HG03571 (cell line): ENCODE measurements at regions not wholly inside any gene's neighbourhood (a gene's known extent, or its start where the extent isn't known, plus 50 kb on each side); places are given as distances from the start of the nearest gene placed in this dataset.
"Not testable (repeated sequence)": the region's sequence is repeated elsewhere in the genome, so short reads cannot be mapped to it uniquely, and the experiment has no call there.

Source experiments
- ATAC-seq: cut with Tn5 transposase; IDR thresholded peaks from one replicate; pipeline ENCODE4 v1.9.1; 2021; ENCODE audit not compliant: unreplicated experiment

DNA sequence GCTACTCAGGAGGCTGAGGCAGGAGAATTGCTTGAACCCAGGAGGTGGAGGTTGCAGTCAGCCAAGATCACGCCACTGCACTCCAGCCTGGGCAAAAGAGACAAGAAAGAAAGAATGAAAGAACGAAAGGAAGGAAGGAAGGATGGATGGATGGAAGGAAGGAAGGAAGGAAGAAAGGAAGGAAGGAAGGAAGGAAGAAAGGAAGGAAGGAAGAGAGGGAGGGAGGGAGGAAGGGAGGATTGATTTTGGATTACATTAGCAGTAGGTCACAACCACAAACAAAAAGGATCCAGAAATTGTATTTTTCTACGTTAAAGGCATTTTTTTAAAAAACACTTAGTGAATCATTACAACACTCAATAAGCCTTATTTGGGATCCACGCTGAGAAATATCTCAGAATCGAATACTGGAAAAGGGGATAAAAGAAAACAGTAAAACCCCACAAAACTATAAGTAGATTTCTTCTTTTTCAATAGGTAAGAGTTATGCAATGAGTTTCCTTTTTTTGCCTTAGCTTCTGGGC, 136.9 kb upstream of the FREM1 start:
- no peak for ATAC-seq

DNA sequence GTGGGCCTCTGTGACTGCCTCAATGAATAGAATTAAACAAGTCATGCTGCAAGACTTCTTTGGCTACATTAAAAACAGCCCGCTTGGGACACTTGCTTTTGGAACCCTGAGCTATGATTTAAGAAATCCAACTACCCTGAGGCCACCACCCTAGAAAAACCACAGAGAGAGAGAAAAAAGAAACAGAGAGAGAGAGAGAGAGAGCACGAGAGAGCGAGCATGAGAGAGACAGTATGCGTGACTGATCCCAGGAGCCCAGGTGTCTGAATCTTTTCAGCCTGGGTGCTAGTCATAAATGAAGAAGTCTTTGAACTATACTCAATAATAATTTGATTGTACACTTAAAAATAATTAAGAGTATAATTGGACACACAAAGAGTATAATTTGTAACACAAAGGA, 123.1 kb upstream of the FREM1 start:
- no peak for ATAC-seq

DNA sequence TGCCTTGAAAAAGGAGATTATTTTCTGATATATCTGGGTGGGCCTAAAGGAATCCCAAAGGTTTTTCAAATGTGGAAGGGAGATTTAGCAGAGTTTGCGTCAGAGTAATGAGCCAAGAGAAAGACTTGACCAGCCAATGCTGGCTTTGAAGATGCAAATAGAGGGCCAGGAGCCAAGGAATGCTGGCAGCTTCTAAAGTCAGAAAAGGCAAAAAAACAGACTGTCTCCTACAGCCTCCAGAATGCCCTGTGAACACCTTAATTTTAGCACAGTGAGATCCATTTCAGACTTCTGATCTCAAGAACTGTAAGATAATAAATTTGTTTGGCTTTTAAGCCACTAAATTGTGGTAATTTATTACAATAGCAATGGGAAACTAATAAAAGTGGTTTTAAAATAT, 122.6 kb upstream of the FREM1 start:
- no peak for ATAC-seq

DNA sequence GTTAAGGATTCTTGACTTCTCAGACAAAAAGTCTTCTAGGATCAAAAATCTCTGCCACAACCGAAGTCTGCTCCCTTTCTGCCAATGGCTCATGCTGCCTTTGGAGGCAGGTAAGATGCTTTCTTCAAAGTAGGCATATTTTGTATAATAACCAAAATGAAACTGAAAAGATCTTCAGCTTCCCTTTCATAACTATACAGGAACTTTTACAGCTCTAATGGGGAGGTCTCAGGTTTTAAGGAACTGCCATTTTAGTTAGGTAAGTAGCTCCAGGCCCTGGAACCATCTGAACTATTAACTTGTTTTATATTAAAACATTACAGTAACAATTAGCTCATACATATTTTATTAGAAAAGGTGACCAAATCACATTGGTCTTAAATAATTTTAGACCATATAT, 110.9 kb upstream of the FREM1 start:
- ATAC-seq: no peak

DNA sequence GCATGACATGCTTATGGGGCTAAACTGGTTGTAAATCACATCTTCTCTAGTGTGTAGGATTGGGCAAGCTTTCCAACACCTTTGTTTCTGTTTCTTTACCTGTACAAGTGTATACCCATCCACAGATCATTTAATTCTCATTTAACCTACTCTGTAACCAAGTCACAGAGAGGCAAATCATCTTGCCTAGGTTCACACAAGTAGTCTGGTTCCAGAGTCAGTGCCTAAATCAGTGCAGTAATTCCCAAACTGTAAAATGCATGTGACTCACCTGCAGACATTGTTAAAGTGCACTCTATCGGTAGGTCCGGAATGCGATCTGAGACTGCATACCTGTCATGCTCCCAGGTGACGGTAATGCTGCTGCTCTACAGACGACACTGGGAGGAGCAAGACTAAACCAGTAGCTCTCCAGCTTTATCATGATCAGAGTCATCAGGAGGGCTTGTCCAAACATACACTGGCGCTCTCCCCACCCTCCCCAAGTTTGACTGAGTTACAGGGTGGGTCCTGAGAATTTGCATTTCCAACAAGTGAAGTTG, 107.9 kb upstream of the FREM1 start:
- ATAC-seq: no peak

DNA sequence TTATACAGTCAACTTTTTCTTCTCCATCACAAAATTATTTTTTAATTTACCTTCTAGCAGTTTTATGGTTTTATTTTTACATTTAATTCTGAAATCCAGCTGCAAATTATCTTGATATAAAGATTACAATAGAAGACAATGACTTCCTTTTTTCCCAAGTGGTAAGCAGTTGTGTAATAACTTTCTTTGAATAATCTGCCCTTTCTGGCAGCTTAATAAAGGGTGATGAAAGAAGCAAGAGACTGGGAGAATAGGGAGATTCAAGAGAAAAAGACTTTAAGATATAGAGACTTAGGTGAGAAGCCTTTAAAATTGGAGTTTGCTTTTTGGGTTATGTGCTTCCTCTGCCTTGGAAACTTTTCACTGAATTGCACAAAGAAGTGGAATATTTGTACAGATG, 100.4 kb upstream of the FREM1 start:
- no peak for ATAC-seq

DNA sequence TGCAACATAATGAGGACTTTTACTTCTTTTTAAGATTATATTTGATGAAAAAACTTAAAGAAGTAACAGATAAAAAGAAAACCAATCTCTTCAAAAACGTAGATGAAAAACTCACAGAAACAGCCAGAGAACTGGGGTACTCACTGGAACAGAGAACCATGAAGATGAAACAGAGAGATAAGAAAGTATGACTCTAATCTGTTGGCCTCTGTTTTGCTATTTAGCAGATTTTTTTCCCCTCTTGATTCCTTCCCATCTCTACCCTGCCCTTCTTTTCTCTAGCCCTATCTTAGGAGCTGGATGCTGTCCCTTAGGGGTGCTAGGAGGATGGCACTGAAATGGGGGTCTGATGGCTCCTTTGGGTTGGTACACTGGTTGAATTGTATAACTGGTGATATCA, 97.5 kb upstream of the FREM1 start:
- ATAC-seq: no peak

DNA sequence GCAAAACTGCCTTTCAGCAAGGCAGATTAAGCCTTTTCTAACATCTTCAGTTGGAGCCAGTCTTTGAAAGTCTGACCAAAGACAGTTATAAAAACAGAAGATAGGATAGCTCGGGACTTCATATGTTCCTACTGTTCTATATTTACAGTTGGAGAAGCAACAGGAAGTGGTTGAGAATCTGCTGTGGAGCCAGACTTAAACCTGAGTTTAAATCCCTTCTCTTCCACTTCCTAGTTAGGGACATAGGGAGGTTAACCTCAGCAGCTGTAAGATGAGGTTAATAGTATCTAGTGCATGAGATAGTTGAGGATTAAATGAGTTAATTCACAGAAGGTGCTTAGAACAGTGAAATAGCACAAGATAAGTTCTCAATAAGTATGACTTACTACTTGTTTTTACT, 84.5 kb upstream of the FREM1 start:
- ATAC-seq: no peak

DNA sequence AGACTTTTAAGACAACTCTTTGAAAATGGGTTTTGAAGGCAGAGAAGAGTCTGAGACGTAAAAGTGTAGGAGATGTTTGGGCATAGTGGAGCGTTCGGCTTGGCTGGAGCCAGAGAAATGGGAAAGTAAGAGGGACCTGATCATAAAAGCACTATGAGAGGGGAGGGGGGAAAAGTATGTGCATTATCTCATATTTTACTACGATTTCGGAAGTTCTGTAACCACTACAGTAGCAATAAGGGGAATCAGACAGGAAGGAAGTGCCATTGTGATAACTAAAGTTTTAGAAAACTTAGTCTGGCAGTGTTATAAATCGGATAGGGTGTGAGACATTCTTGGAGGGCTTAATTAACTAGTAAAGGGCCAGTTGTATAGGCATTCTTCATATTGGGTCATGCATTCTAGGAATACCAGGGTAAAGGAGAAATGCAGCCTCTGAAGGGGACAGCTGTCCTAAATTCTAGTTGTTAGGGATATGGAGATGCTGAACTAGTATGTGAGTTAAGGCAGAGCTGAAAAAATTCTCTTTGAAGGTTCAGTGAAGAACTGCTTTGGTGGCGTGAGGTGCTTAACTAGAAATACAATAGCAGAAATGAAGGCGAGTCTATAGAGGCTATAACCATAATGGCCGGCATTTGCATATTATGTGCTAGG, 83.8 kb upstream of the FREM1 start:
- no peak for ATAC-seq

DNA sequence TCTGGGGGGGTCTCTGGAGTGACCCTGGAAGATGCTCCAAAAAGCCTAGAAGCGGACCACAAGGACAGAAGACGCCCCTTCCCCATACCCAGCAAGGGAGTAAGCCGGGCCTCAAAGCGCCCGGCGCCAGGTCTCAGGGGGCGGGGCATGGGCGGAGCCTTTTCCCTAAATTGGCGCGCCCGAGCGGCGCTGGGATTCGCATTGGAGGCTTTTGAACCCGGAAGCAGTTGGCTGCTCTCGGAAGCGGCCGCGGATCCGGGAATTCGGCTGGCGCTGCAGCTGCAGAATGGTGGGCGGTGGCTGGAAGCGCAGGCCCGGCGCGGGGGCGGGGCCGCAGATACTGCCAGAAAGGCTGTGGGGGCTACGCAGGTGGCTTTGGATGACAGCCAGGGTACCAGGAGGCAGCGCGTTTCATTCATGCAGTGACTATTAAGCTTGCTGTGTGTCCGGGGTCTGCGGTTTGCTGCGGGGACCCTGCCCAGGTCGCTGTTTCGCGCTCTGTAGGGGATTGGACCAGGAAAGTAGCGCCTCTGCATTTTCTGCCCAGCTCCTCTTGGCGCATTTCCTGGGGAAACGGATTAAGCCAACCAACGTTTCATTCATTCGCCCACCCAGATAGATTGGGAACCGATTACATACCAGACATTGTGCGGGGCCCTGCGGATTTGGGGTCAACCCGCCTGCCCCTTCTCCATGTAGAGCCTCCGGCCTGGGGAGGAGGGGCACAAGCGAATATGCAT, 83.0 kb upstream of the FREM1 start:
- ATAC-seq: no peak

DNA sequence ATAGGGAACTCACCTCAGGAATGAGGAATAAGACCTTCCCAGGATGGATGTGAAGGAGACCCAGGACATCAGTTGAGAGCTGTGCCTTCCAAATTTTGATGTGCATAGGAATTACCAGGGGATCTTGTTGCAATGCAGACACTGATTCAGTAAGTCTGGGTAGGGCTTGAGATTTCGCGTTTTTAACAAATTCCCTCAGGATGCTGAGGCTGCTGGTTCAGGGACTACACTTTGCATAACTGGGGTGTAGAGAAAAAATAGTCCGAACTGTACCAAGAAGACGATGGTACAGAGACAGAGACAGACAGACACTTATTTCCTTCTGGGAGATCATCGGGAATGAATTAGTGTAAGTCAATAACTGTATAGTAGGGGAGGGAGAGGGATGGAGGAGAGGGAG, 82.3 kb upstream of the FREM1 start:
- no peak for ATAC-seq

DNA sequence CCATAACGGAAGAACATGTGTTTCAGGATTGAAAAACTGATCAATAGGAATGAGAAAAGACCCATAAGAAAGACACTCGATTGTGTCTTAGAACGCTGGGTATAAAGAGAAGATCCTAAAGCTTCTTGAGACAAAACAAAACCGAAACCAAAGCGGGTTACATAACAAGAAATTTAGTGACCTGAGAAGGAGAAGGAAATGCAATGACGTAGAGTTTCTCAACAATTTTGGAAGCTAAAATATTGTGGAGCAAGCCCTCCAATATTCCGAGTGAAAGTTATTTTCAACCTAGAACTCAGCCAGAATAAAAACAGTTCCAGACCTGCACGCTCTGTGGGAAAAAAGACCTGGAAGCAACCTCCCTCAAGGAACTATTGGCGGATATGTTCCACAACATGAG, 81.9 kb upstream of the FREM1 start:
- ATAC-seq: no peak

DNA sequence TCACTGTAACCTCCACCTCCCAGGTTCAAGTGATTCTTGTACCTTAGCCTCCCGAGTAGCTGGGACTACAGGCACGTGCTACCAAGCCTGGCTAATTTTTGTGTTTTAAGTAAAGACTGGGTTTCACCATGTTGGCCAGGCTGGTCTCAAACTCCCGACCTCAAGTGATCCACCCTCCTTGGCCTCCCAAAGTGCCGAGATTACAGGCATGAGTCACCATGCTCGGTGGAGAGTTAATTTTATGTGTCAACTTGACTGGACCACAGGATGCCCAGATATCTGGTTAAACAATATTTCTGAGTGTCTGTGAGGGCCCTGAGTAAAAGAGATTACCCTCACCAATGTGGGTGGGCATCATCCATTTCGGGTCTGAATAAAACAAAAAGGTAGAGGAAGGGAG, 80.4 kb upstream of the FREM1 start:
- not testable (repeated sequence) for ATAC-seq

DNA sequence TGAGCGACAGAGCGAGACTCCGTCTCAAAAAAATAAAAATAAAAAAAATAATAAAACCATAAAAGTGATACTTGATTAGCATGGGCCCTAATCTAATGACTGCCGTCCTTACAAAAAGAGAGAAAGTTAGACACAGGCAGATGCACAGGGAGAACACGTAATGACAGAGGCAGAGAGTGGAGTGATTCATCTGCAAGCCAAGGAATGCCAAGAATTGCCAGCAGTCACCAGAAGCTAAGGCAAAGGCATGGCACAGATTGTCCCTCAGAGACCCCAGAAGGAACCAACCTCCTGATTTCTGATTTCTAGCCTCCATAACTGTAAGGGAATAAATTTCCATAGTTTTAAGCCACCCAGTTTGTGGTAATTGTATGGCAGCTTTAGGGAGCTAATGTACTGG, 79.6 kb upstream of the FREM1 start:
- no peak for ATAC-seq

DNA sequence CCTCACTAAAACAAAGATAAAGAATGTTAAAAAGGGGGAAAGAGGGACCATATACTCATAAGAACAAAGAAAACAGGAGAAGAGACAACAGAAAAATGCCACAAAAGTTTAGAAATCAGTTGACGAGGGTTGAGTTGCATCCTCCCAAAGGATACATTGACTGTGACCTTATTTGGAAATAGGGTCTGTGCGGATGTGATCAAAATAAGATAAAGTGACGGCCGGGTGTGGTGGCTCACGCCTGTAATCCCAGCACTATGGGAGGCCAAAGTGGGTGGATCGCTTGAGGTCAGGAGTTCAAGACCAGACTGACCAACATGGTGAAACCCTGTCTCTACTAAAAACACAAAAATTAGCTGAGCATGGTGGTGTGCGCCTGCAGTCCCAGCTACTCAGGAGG, 79.1 kb upstream of the FREM1 start:
- ATAC-seq: not testable (repeated sequence)

DNA sequence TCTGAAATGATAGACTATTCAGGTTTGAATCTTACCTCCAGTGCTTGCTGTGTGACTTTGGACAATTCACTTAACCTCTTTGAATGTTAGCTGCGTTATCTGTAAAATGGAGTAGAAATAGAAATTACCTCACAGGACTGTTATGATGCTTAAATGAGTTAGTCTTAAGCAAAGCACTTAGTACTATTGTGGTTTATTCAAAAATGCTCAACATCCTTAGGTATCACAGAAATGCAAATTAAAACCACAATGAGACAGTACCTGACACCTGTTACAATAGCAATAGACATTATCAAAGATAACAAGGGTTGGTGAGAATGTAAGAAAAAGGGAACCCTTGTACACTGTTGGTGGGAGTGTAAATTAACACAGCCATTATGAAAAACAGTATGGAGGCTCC, 77.6 kb upstream of the FREM1 start:
- peak; percentile 72 for ATAC-seq

DNA sequence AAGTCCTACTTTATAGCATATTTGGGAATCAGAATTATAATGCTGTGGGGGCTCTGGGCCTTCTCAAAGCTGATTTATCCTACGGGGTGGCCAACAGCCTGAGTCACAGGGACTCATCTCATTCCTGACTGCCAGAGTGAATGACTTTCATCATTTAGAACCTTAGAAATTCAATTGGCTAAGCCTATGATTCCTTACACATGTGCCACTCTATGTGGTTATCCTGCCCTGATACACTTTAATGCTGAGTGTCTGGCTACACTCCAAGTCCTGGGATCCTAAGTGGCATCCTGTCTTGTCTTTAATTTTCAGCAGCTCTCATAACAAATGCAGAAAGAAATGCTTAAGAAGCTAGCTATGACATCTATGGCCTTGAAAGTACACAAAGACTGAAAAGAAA, 75.2 kb upstream of the FREM1 start:
- ATAC-seq: no peak

DNA sequence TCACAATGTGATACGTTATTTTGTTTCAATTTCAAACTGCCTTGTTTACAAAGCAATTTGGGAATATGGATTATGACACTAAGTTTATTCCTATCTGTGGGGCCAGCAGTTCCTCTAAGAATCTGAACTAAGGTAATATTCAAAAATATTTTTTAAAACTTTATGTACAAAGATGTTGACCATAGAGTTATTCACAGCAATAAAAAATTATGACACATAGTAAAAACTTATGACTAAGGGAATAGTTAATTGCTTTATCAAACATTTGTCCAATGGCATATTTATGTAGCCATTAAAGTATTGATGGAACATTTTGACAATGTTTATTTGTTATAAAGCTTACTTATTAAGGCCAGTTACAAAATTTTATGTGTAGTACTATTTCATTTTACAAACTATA, 73.4 kb upstream of the FREM1 start:
- ATAC-seq: no peak

DNA sequence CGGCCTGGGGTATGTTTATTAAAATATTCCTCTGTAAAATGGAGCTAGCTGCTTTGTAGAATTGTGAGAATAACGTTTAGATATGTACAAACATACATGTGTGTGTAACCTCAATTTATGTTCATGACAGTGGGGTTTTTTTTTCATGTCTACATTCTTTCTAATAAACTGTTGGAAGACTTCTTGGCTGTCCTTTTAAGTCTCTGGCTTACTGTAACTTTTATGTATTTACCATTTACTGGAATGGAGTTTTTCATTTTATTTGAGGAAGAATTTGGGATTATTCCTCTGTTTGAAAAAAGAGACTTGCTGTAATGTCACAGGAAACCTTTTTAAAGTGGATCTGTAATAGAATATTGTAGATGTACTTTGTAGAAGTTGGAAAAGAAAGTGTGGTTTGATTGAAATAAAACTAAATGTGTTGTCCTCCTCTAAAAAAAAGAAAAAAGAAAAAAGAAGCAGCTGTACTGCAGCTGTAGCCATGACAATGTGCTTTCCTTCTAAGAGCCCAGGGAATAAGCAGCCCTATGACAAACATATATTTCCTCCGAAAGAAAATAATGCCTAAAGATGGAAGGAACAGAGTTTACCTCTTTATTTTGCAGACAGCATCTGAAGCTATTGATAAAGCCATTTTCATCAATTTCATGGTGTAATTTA, 71.2 kb upstream of the FREM1 start:
- no peak for ATAC-seq

DNA sequence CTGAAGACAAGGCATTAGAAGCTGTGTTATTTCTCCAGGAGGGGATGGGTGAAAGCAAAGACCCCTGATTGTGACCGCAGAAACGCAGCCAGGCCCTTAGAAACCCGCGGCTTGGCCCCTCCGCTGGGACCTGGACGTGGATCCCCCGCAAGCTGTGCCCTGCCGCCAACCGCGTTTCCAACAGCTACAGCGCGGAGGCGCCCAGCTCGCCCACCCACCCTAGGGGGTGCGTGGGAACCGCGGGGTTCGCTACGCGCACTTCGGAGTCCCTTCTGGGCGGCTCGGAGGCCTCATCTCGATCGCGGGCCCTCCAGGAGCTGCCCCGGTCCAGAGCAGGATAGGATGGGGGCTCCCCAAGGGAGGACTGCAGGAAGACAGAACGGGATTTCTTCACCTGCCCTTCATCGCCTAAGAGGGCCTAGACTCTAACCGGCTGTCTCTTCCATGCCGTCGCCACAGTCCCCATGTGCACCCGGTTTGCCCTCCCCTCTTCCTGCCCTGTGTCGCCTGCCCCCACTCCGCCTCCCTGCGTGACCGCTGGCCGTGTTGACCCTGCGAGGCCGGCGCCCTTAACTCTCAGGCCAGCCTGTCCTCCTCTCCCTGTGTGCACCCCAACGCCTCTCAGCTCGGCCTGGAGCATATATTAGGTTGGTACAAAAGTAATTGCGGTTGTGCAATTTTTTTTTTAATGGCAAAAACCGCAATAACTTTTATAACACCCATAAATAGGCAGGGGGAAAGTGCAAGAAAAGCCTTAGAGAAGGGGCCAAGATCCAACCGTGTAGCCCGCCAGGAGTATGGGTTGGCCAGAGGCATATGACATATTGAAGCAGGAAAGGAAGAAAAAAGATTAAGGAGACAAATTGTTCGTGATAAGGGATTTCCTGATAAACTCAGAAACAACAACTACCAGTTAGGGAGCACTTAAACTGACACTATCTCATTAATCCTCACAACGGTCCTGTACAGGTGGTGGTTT, 68.1 kb upstream of the FREM1 start:
- no peak for ATAC-seq
